SK-N-SH treated with all-trans-retinoic acid at 6 μM for 48 hours (cell line): ENCODE measurements at regions not wholly inside any gene's neighbourhood (a gene's known extent, or its start where the extent isn't known, plus 50 kb on each side); places are given as distances from the start of the nearest gene placed in this dataset.

ENCODE experiments used
- BACH2 ChIP-seq: fragments of 250-450 bp; sonication (Bioruptor Pico); IDR thresholded peaks from 2 replicates; pipeline ENCODE4 v1.9.0; 2021; ENCODE audit warnings: mild to moderate bottlenecking, borderline replicate concordance
- CSDC2 ChIP-seq: fragments of 250-450 bp; sonication (Bioruptor Pico); IDR thresholded peaks from 2 replicates; pipeline ENCODE4 v1.5.0; 2020; ENCODE audit warnings: mild to moderate bottlenecking, moderate library complexity
- CSRNP3 ChIP-seq: fragments of 250-450 bp; sonication (Bioruptor Pico); IDR thresholded peaks from 2 replicates; pipeline ENCODE4 v1.5.1; 2021; ENCODE audit warnings: mild to moderate bottlenecking, moderate library complexity
- ESRRG ChIP-seq: fragments of 250-450 bp; sonication (Bioruptor Pico); IDR thresholded peaks from 2 replicates; pipeline ENCODE4 v1.6.1; 2021; ENCODE audit warnings: mild to moderate bottlenecking
- ISL1 ChIP-seq: fragments of 250-450 bp; sonication (Bioruptor Pico); IDR thresholded peaks from 2 replicates; pipeline ENCODE4 v2.1.2; 2022; ENCODE audit warnings: mild to moderate bottlenecking, moderate library complexity
- PATZ1 ChIP-seq: fragments of 250-450 bp; sonication (Bioruptor Pico); IDR thresholded peaks from 2 replicates; pipeline ENCODE4 v1.8.0; 2020; ENCODE audit warnings: mild to moderate bottlenecking, moderate library complexity, borderline replicate concordance
- POU6F1 ChIP-seq: fragments of 250-450 bp; sonication (Bioruptor Pico); IDR thresholded peaks from 2 replicates; pipeline ENCODE4 v1.8.0; 2021; ENCODE audit warnings: low read depth, mild to moderate bottlenecking, moderate library complexity, borderline replicate concordance
- SNAI2 ChIP-seq: fragments of 250-450 bp; sonication (Bioruptor Pico); IDR thresholded peaks from 2 replicates; pipeline ENCODE4 v1.5.0; 2020; ENCODE audit warnings: mild to moderate bottlenecking, moderate library complexity
- TCF4 ChIP-seq: fragments of 250-450 bp; sonication (Bioruptor Pico); IDR thresholded peaks from 2 replicates; pipeline ENCODE4 v1.8.0; 2021; ENCODE audit warnings: mild to moderate bottlenecking, moderate library complexity, borderline replicate concordance
- TOX ChIP-seq: fragments of 250-450 bp; sonication (Bioruptor Pico); IDR thresholded peaks from 2 replicates; pipeline ENCODE4 v1.8.0; 2021; ENCODE audit warnings: mild to moderate bottlenecking, moderate library complexity, borderline replicate concordance
- ZFP3 ChIP-seq: fragments of 250-450 bp; sonication (Bioruptor Pico); IDR thresholded peaks from 2 replicates; pipeline ENCODE4 v1.5.0; 2020; ENCODE audit warnings: mild to moderate bottlenecking, moderate library complexity
- ZNF70 ChIP-seq: fragments of 450-650 bp; formaldehyde crosslinking; IDR thresholded peaks from 2 replicates; pipeline ENCODE4 v1.5.0; 2020; ENCODE audit warnings: mild to moderate bottlenecking, moderate library complexity
- TF ChIP-seq, protein P1 (sequence below): fragments of 250-450 bp; sonication (Bioruptor Pico); IDR thresholded peaks from 2 replicates; pipeline ENCODE4 v1.5.1; 2020; ENCODE audit warnings: low read depth, mild to moderate bottlenecking, moderate library complexity

DNA sequence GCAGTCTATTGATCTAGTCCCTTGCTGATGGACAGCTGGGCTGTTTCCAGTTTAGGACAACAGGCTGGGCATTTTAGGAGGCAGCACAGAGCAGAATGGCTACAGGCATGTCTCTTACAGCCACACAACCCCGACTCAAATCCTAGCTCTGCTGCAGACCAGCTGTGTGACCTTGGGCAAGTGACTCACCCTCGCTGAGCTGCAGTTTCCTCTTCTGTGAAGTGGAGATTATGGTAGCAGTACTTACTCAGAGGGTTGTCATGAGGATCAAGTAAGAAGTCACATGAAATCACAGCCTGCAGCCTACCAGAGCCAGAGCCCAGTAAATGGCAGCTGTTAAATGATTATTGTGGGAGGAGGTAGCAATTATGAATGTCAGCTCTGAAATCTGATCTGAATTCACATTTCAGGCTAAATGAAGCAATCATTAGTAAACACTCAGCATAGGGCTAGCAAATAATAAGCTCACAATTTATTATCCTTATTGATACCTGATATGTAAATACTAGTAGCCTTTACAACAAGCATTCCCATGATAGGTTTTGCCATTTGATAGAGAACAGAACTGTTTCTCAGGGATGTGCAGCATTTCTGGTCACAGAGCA, 58.9 kb downstream of the MYEOV start:
- TF ChIP-seq CSRNP3 (CRISPR knock-in tag) (no peak), CSDC2 (CRISPR knock-in tag) (no peak), PATZ1 (CRISPR knock-in tag) (no peak), TOX (CRISPR knock-in tag) (no peak), ESRRG (no peak), ZFP3 (CRISPR knock-in tag) (no peak), SNAI2 (CRISPR knock-in tag) (no peak), POU6F1 (CRISPR knock-in tag) (no peak), ZNF70 (no peak), TCF4 (no peak), ISL1 (CRISPR knock-in tag) (no peak), BACH2 (CRISPR knock-in tag) (no peak)
- TF ChIP-seq, protein P1, sequence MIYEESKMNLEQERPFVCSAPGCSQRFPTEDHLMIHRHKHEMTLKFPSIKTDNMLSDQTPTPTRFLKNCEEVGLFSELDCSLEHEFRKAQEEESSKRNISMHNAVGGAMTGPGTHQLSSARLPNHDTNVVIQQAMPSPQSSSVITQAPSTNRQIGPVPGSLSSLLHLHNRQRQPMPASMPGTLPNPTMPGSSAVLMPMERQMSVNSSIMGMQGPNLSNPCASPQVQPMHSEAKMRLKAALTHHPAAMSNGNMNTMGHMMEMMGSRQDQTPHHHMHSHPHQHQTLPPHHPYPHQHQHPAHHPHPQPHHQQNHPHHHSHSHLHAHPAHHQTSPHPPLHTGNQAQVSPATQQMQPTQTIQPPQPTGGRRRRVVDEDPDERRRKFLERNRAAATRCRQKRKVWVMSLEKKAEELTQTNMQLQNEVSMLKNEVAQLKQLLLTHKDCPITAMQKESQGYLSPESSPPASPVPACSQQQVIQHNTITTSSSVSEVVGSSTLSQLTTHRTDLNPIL (CRISPR knock-in tag): no peak
